ENCODE measurements at regions not wholly inside any gene's neighbourhood (a gene's known extent, or its start where the extent isn't known, plus 50 kb on each side); places are given as distances from the start of the nearest gene placed in this dataset.

GRCh38 chr9:80673496-80673895 is 1015.9 kb downstream of the TLE1 start (continued):
- TF ChIP-seq HNRNPL (IDR thresholded peaks at IDR 0.05; ENCODE audit: low read depth, low read length) (no peak), HOXA9 (CRISPR knock-in tag; IDR thresholded peaks at IDR 0.05; ENCODE audit: borderline replicate concordance) (no peak), ZSCAN29 (CRISPR knock-in tag; conservative IDR thresholded peaks at IDR 0.05) (no peak), CREBL2 (CRISPR knock-in tag; IDR thresholded peaks at IDR 0.05; ENCODE audit: borderline replicate concordance) (no peak), YEATS4 (CRISPR knock-in tag; IDR thresholded peaks at IDR 0.05; ENCODE audit: borderline replicate concordance) (no peak), MAFK (conservative IDR thresholded peaks at IDR 0.05 in 1 of 2, IDR thresholded peaks at IDR 0.05 in 1 of 2; ENCODE audit: low read length in 2 of 2) (peak in 1 of 2 experiments; percentile 10; a peak in 1 of 4 replicates), KMT2B (CRISPR knock-in tag; IDR thresholded peaks at IDR 0.05) (no peak)

- intact Hi-C loops (cut with micrococcal nuclease; ENCODE audit: unreplicated experiment), result no loop called here
- no TSS peak for BruUV-seq (replicated peaks)
- no peak for ATAC-seq
- H3K4me3 ChIP-seq (replicated peaks in 1 of 3; ENCODE audit: insufficient read depth in 1 of 3, low read depth in 2 of 3, low read length in 3 of 3), result no peak overlapping the region
- H3K36me3 ChIP-seq (replicated peaks in 1 of 2; ENCODE audit: control insufficient read depth in 1 of 2, insufficient read depth in 2 of 2, low read length in 2 of 2), result no peaks in the 10 kb centered on the region
- no peak overlapping the region for H3K27ac ChIP-seq (ENCODE audit: extremely low read length, insufficient read depth, low read length)
- no peak for FAIRE-seq
- TF ChIP-seq HNRNPUL1 (IDR thresholded peaks at IDR 0.05; ENCODE audit: low read depth, low read length) (no peak), ZNF670 (CRISPR knock-in tag; IDR thresholded peaks at IDR 0.05; ENCODE audit: borderline replicate concordance) (no peak), RNF2 (conservative IDR thresholded peaks at IDR 0.05; ENCODE audit: low read depth) (no peak)
- H3K4me2 ChIP-seq (ENCODE audit: low read depth, low read length), result no peak overlapping the region
- no peaks in the 10 kb centered on the region for H3K4me1 ChIP-seq (ENCODE audit: insufficient read depth, low read length)
- H4K20me1 ChIP-seq (ENCODE audit: insufficient read depth, low read length), result no peaks in the 10 kb centered on the region
- in situ Hi-C loops (cut with HindIII; ENCODE audit: extremely low pct_ligation_motif_present, low pct_unique_long_range_greater_than_20kb), result no loop called here
- ChIA-PET POLR2A (no interaction called here), CTCF (ENCODE audit: low intra/inter-chr PET ratio, low total read pairs) (no interaction called here)
- no peak overlapping the region for H3K9ac ChIP-seq (ENCODE audit: insufficient read depth, low read depth, low read length)
- H3K79me2 ChIP-seq (ENCODE audit: insufficient read depth, low read length), result no peaks in the 10 kb centered on the region
- DNase-seq (ENCODE audit: low spot score), result no peak
- H3K27me3 ChIP-seq (ENCODE audit: control insufficient read depth in 1 of 2, insufficient read depth in 2 of 2, low read length in 2 of 2), result no peaks in the 10 kb centered on the region
- peaks cover 49% of the 10 kb centered on the region for H3K9me3 ChIP-seq (ENCODE audit: low read length)
- H2AFZ ChIP-seq (ENCODE audit: low read length), result no peak overlapping the region
Measured at GRCh38 chr9:80665479-80665878, 1023.9 kb downstream of the TLE1 start.
